ENCODE measurements at regions not wholly inside any gene's neighbourhood (a gene's known extent, or its start where the extent isn't known, plus 50 kb on each side); places are given as distances from the start of the nearest gene placed in this dataset.

DNA sequence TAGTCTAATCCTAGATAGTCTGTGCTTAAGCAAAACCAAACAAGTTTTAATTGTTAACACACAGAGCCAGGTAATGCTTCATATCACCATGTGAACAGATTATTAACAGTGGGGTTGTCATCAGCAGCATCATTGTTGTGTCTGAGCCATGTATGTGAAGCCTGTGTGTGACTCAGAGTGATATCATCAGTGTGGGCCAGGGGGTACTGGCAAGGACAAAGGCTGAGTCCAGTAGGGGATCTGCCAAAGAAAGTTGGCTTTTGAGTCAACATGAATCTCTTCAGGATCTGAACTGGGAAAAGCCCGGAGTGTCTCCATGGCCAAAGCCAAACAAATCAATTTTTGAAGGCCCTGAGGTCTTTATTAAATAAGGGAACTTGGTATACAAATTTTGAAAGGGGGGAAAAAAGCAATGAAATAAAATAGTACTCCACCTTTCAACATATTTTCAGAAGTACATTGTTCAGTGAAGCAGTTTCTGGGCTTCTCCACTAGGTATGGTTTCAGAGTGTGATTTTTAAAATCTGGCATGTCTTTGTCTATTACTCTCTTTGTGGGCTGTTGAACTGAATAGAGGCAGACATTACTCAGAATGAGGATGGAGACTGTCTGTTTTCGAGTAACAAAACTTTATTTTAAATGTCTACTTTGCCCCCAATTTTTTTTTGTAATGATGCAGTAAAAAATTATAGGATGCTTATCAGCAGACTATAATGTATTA, 444.2 kb upstream of the JAG1 start:
- TF ChIP-seq CTCF (IDR thresholded peaks at IDR 0.05; ENCODE audit: low read length) (no peak), EZH2phosphoT487 (IDR thresholded peaks at IDR 0.05; ENCODE audit: low read length) (no peak), EZH2 (optimal IDR thresholded peaks at IDR 0.05; ENCODE audit: low read depth, low read length) (no peak)
